Thyroid gland (tissue), 4 donors: ENCODE measurements at regions not wholly inside any gene's neighbourhood (a gene's known extent, or its start where the extent isn't known, plus 50 kb on each side); places are given as distances from the start of the nearest gene placed in this dataset.

Experiments used
- CTCF ChIP-seq, 6 experiments: fragments of 200-600 bp in 3 of 6; fragments of 450-650 bp in 3 of 6; sonication (generic) in 3 of 6; IDR thresholded peaks; one replicate each; pipeline ENCODE4 v1.5.1; 2016 to 2019; ENCODE audit warnings: antibody characterized with exemption in 6 of 6, mild to moderate bottlenecking in 2 of 6, inconsistent platforms in 1 of 6, moderate library complexity in 1 of 6
- POLR2A ChIP-seq, 2 donors: fragments of 450-650 bp; IDR thresholded peaks; one replicate each; pipeline ENCODE4 v1.6.1; 2017; ENCODE audit warnings: antibody characterized with exemption in 2 of 2, mild to moderate bottlenecking in 2 of 2, moderate library complexity in 1 of 2

- no peak for TF ChIP-seq CTCF (IDR thresholded peaks at IDR 0.05)
- no peak for TF ChIP-seq POLR2A (IDR thresholded peaks at IDR 0.05)
Measured at GRCh38 chr3:182570946-182571594, 222.2 kb upstream of the ATP11B start.
